Fibroblast of the aortic adventitia (primary cell): ENCODE measurements at regions not wholly inside any gene's neighbourhood (a gene's known extent, or its start where the extent isn't known, plus 50 kb on each side); places are given as distances from the start of the nearest gene placed in this dataset.

Source experiments
- DNase-seq: peaks from one replicate; pipeline ENCODE4 v3.0.0-alpha.2; 2010; ENCODE audit warnings: low read depth
- H3K4me3 ChIP-seq: 2 replicates; pipeline ENCODE4 v1.5.1; 2011; ENCODE audit warnings: low read depth, mild to moderate bottlenecking, control low read depth, low read length, moderate library complexity
- TF ChIP-seq, protein P1 (sequence below): IDR thresholded peaks from 2 replicates; pipeline ENCODE4 v1.5.1; 2011; ENCODE audit warnings: mild to moderate bottlenecking, low read length, control low read depth, inconsistent platforms; ENCODE audit not compliant: insufficient read depth

GRCh38 chr5:82336959-82337351 is 58.8 kb upstream of the RPS23 start:
- H3K4me3 ChIP-seq = no peak overlapping the region
- TF ChIP-seq, protein P1, sequence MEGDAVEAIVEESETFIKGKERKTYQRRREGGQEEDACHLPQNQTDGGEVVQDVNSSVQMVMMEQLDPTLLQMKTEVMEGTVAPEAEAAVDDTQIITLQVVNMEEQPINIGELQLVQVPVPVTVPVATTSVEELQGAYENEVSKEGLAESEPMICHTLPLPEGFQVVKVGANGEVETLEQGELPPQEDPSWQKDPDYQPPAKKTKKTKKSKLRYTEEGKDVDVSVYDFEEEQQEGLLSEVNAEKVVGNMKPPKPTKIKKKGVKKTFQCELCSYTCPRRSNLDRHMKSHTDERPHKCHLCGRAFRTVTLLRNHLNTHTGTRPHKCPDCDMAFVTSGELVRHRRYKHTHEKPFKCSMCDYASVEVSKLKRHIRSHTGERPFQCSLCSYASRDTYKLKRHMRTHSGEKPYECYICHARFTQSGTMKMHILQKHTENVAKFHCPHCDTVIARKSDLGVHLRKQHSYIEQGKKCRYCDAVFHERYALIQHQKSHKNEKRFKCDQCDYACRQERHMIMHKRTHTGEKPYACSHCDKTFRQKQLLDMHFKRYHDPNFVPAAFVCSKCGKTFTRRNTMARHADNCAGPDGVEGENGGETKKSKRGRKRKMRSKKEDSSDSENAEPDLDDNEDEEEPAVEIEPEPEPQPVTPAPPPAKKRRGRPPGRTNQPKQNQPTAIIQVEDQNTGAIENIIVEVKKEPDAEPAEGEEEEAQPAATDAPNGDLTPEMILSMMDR = no peak
- DNase-seq = no peak

- DNase-seq = no peak
- TF ChIP-seq, protein P1 = no peak
- no peak overlapping the region for H3K4me3 ChIP-seq
Measured at GRCh38 chr5:82336226-82336958, 58.2 kb upstream of the RPS23 start.

GRCh38 chr5:82335806-82336205 is 57.7 kb upstream of the RPS23 start:
- no peak overlapping the region for H3K4me3 ChIP-seq
- DNase-seq = peak; percentile 49
- TF ChIP-seq, protein P1 = no peak

GRCh38 chr5:82334856-82335255 is 56.7 kb upstream of the RPS23 start:
- DNase-seq = peak; percentile 97
- no peak overlapping the region for H3K4me3 ChIP-seq
- TF ChIP-seq, protein P1 = no peak

GRCh38 chr5:82334085-82334692 is 56.0 kb upstream of the RPS23 start:
- TF ChIP-seq, protein P1 = no peak
- H3K4me3 ChIP-seq = no peak overlapping the region
- DNase-seq = peak; percentile 64

- no peak overlapping the region for H3K4me3 ChIP-seq
- DNase-seq = peak; percentile 82
- TF ChIP-seq, protein P1 = no peak
Measured at GRCh38 chr5:82332886-82333615, 54.9 kb upstream of the RPS23 start.
